ENCODE measurements at regions not wholly inside any gene's neighbourhood (a gene's known extent, or its start where the extent isn't known, plus 50 kb on each side); places are given as distances from the start of the nearest gene placed in this dataset.

DNA sequence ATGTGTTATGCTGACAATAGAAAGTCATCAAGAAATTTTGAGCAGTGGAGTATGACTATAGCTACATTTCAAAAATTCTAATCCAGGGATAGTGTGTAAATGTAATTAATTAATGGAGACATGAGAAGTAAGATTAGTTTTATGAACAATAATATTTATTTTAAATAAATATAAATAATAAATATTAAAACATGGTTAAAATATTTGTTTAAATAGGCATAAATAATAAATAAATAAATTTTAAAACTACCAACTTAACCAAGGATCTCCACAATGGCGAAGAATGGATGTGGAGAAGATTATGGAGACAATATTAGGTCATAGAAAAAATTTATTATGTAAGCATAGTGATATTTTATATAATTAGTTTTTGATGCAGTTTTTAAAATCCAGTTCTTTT lies 588.2 kb upstream of the NOVA1 start:
- H3K4me3 ChIP-seq (ENCODE audit: low read depth, low read length) = no peak overlapping the region
- no peak for DNase-seq (ENCODE audit: low read depth)
- no peak for TF ChIP-seq MYC (IDR thresholded peaks at IDR 0.05; ENCODE audit: low read depth, low read length)
- TF ChIP-seq, protein P1, sequence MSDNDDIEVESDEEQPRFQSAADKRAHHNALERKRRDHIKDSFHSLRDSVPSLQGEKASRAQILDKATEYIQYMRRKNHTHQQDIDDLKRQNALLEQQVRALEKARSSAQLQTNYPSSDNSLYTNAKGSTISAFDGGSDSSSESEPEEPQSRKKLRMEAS (IDR thresholded peaks at IDR 0.05; ENCODE audit: low read depth, low read length) = no peak
- TF ChIP-seq, protein P2, sequence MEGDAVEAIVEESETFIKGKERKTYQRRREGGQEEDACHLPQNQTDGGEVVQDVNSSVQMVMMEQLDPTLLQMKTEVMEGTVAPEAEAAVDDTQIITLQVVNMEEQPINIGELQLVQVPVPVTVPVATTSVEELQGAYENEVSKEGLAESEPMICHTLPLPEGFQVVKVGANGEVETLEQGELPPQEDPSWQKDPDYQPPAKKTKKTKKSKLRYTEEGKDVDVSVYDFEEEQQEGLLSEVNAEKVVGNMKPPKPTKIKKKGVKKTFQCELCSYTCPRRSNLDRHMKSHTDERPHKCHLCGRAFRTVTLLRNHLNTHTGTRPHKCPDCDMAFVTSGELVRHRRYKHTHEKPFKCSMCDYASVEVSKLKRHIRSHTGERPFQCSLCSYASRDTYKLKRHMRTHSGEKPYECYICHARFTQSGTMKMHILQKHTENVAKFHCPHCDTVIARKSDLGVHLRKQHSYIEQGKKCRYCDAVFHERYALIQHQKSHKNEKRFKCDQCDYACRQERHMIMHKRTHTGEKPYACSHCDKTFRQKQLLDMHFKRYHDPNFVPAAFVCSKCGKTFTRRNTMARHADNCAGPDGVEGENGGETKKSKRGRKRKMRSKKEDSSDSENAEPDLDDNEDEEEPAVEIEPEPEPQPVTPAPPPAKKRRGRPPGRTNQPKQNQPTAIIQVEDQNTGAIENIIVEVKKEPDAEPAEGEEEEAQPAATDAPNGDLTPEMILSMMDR (IDR thresholded peaks at IDR 0.05; ENCODE audit: low read depth, low read length) = no peak
- TF ChIP-seq POLR2A (IDR thresholded peaks at IDR 0.05; ENCODE audit: extremely low read depth, insufficient read length) = no peak

DNA sequence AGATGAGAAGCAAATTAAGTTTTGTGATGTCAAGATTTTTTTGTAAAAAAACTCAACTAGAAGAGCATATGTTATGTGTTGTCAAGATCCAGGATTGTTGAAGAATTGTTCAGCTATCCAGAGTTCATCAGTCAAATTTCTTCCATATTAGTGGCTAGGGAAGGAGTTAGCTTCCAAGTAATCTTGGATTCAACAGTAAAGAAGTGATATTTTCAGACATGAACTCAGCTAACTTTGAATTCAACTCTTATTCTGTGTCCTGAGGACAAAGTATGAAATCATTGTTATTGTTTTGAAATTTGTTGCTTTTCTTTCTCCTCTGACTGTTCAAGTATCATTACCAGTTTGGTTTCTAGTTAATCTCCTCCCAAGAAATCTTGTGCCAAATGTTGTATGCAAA lies 589.3 kb upstream of the NOVA1 start:
- no peak for DNase-seq (ENCODE audit: low read depth)
- no peak overlapping the region for H3K4me3 ChIP-seq (ENCODE audit: low read depth, low read length)
- TF ChIP-seq, protein P2 (IDR thresholded peaks at IDR 0.05; ENCODE audit: low read depth, low read length) = no peak

DNA sequence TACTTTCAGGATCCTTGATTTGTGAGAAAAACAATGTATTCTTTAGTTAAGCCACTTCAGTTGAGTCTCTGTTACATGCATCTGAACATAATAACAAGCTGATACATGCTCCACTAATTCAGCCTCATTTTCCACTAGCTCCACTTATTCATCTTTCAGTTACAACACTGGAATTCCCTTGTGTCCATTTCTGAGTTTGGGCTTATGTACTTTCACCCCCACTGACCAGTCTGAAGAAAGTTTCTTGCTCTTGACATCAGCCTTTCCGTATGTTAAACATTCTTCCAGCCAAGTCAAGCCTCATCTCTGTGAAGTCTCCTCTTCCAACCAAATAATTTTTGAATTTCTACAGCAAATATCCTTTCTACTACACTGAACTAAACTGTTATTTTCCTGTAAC lies 592.5 kb upstream of the NOVA1 start:
- no peak for DNase-seq (ENCODE audit: low read depth)
- no peak overlapping the region for H3K4me3 ChIP-seq (ENCODE audit: low read depth, low read length)
- no peak for TF ChIP-seq POLR2A (IDR thresholded peaks at IDR 0.05; ENCODE audit: extremely low read depth, insufficient read length)
- TF ChIP-seq MYC (IDR thresholded peaks at IDR 0.05; ENCODE audit: low read depth, low read length) = no peak
- TF ChIP-seq, protein P1 (IDR thresholded peaks at IDR 0.05; ENCODE audit: low read depth, low read length) = no peak
- TF ChIP-seq, protein P2 (IDR thresholded peaks at IDR 0.05; ENCODE audit: low read depth, low read length) = no peak

DNA sequence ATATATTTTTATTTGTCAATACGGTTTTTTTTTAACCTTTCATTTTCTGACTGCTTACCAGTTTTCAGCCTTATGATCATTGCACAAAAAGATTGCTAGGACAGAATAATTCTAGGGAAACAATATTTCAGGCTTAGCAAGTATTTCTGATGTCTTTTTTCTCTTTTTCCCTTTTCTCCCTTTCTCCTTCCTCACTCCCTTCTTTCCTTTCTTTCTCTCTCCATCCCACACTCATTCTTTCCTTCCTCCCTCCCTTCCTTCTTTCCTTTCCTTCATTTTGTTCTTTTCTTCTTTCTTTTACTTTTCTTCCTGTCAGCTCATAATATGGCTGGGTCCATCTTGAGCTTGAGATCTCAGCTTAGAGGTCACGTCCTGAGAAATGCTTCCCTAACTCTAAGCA lies 601.4 kb upstream of the NOVA1 start:
- no peak for DNase-seq (ENCODE audit: low read depth)
- no peak overlapping the region for H3K4me3 ChIP-seq (ENCODE audit: low read depth, low read length)
- TF ChIP-seq, protein P1 (IDR thresholded peaks at IDR 0.05; ENCODE audit: low read depth, low read length) = no peak
- TF ChIP-seq MYC (IDR thresholded peaks at IDR 0.05; ENCODE audit: low read depth, low read length) (no peak), POLR2A (IDR thresholded peaks at IDR 0.05; ENCODE audit: extremely low read depth, insufficient read length) (no peak)
- TF ChIP-seq, protein P2 (IDR thresholded peaks at IDR 0.05; ENCODE audit: low read depth, low read length) = no peak

DNA sequence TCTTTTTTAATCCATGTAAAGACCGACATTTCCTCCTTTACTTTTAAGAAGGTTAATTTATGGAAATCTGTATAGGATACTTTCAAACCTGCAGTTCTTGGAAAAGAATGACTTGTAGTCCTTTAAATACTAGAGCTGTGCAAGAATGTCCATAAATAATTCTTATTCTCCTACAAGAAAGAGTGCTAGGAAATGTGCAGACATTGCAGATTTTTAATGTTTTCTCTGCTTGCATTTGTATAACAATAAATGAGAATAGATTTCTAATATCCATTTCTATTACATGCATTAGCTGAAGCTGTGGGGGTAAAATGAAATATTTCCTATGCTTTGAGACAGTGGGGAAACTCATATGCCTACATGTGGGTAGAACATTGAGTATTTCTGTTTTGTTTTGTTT lies 607.2 kb upstream of the NOVA1 start:
- no peak for DNase-seq (ENCODE audit: low read depth)
- no peak overlapping the region for H3K4me3 ChIP-seq (ENCODE audit: low read depth, low read length)
- TF ChIP-seq, protein P1 (IDR thresholded peaks at IDR 0.05; ENCODE audit: low read depth, low read length) = no peak
- TF ChIP-seq, protein P2 (IDR thresholded peaks at IDR 0.05; ENCODE audit: low read depth, low read length) = no peak
- TF ChIP-seq MYC (IDR thresholded peaks at IDR 0.05; ENCODE audit: low read depth, low read length) (no peak), POLR2A (IDR thresholded peaks at IDR 0.05; ENCODE audit: extremely low read depth, insufficient read length) (no peak)

DNA sequence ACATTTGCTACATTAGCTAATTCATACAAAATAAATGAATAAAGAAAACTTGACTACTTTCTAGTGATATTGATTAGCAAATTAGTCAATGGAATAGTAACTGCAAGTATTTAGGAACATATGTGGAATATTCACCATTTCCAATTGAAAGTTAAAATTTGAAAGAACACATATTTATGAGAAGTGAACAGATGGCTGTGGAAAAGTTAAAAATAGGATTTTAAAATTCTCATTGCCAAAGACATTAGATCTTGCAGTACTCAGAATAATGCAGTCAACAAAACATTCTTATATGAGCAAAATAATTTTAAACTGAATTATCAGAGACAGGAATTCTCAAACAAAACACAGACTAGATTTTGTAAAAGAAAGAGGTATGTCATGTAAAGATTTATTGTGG lies 613.9 kb upstream of the NOVA1 start:
- TF ChIP-seq, protein P1 (IDR thresholded peaks at IDR 0.05; ENCODE audit: low read depth, low read length) = no peak
- TF ChIP-seq, protein P2 (IDR thresholded peaks at IDR 0.05; ENCODE audit: low read depth, low read length) = no peak
- TF ChIP-seq MYC (IDR thresholded peaks at IDR 0.05; ENCODE audit: low read depth, low read length) (no peak), POLR2A (IDR thresholded peaks at IDR 0.05; ENCODE audit: extremely low read depth, insufficient read length) (no peak)
- DNase-seq (ENCODE audit: low read depth) = no peak
- no peak overlapping the region for H3K4me3 ChIP-seq (ENCODE audit: low read depth, low read length)
